ENCODE measurements at regions not wholly inside any gene's neighbourhood (a gene's known extent, or its start where the extent isn't known, plus 50 kb on each side); places are given as distances from the start of the nearest gene placed in this dataset.

DNA sequence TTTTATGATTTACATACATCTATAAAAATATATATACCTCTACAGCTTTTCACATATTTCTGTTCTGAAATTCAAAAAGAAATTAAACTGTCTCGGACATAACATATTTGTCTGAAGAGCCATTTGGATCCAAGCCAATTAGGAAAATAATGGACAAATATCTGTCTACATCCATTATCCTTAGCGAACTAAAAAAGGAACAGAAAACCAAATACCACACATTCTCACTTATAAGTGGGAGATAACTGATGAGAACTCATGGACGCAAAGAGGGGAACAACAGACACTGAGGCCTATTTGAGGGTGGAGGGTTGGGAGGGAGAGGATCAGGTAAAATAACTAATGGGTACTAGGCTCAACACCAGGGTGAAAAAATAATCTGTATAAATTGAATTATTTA is 829.4 kb upstream of the ALCAM start:
- H3K27ac ChIP-seq (ENCODE audit: low read length), result no peak overlapping the region
- no peak overlapping the region for H2AFZ ChIP-seq (ENCODE audit: low read depth, low read length)
- no peak for ATAC-seq (ENCODE audit: insufficient read depth, low read depth)
- no peaks in the 10 kb centered on the region for H3K27me3 ChIP-seq (ENCODE audit: insufficient read depth, low read length, poor library complexity)
- no peaks in the 10 kb centered on the region for H3K4me1 ChIP-seq (ENCODE audit: insufficient read depth, low read length)
- TF ChIP-seq, protein P1, sequence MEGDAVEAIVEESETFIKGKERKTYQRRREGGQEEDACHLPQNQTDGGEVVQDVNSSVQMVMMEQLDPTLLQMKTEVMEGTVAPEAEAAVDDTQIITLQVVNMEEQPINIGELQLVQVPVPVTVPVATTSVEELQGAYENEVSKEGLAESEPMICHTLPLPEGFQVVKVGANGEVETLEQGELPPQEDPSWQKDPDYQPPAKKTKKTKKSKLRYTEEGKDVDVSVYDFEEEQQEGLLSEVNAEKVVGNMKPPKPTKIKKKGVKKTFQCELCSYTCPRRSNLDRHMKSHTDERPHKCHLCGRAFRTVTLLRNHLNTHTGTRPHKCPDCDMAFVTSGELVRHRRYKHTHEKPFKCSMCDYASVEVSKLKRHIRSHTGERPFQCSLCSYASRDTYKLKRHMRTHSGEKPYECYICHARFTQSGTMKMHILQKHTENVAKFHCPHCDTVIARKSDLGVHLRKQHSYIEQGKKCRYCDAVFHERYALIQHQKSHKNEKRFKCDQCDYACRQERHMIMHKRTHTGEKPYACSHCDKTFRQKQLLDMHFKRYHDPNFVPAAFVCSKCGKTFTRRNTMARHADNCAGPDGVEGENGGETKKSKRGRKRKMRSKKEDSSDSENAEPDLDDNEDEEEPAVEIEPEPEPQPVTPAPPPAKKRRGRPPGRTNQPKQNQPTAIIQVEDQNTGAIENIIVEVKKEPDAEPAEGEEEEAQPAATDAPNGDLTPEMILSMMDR (IDR thresholded peaks at IDR 0.05; ENCODE audit: borderline replicate concordance, extremely low read depth, low read length, poor library complexity, severe bottlenecking), result no peak
- no peak for TF ChIP-seq EZH2 (IDR thresholded peaks at IDR 0.05; ENCODE audit: borderline replicate concordance, low read depth, low read length, severe bottlenecking)
- no peaks in the 10 kb centered on the region for H3K36me3 ChIP-seq (ENCODE audit: insufficient read depth, low read length)
- no peak overlapping the region for H3K9ac ChIP-seq (ENCODE audit: low read depth, low read length)
- H3K79me2 ChIP-seq (ENCODE audit: insufficient read depth, low read length), result no peaks in the 10 kb centered on the region
- no peak overlapping the region for H3K4me2 ChIP-seq (ENCODE audit: insufficient read depth, low read length)
- no peak overlapping the region for H3K4me3 ChIP-seq (ENCODE audit: low read depth in 1 of 2, low read length in 2 of 2)
- no peaks in the 10 kb centered on the region for H4K20me1 ChIP-seq (ENCODE audit: insufficient read depth, low read length)
- no peaks in the 10 kb centered on the region for H3K9me3 ChIP-seq (ENCODE audit: insufficient read depth, low read length, severe bottlenecking)
- DNase-seq, result no peak

DNA sequence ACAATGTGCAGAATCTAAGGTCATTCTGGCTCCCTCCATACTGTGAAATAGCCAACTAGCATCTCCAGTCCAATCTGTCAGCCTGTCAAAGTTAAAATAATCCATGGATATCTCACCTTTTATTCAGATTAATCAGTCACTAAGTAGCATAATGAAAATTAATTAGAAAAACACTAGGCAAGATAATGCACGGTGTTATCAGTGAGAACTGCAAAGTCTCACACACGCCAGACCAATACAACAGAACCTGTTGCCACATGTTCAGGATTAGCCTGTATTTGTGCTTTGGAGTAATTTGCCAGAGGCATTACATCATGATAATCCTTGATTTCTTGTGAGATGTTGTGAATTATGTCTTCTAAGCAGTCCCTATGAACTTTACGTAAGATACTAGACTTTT is 820.4 kb upstream of the ALCAM start:
- no peaks in the 10 kb centered on the region for H4K20me1 ChIP-seq (ENCODE audit: insufficient read depth, low read length)
- no peaks in the 10 kb centered on the region for H3K4me1 ChIP-seq (ENCODE audit: insufficient read depth, low read length)
- no peak for ATAC-seq (ENCODE audit: insufficient read depth, low read depth)
- H3K4me3 ChIP-seq (ENCODE audit: low read depth in 1 of 2, low read length in 2 of 2), result no peak overlapping the region
- H3K36me3 ChIP-seq (ENCODE audit: insufficient read depth, low read length), result no peaks in the 10 kb centered on the region
- H3K27ac ChIP-seq (ENCODE audit: low read length), result no peak overlapping the region
- H3K79me2 ChIP-seq (ENCODE audit: insufficient read depth, low read length), result no peaks in the 10 kb centered on the region
- H3K27me3 ChIP-seq (ENCODE audit: insufficient read depth, low read length, poor library complexity), result no peaks in the 10 kb centered on the region
- no peaks in the 10 kb centered on the region for H3K9me3 ChIP-seq (ENCODE audit: insufficient read depth, low read length, severe bottlenecking)
- TF ChIP-seq, protein P1 (IDR thresholded peaks at IDR 0.05; ENCODE audit: borderline replicate concordance, extremely low read depth, low read length, poor library complexity, severe bottlenecking), result no peak
- TF ChIP-seq EZH2 (IDR thresholded peaks at IDR 0.05; ENCODE audit: borderline replicate concordance, low read depth, low read length, severe bottlenecking), result no peak
- no peak overlapping the region for H2AFZ ChIP-seq (ENCODE audit: low read depth, low read length)
- no peak for DNase-seq
- H3K4me2 ChIP-seq (ENCODE audit: insufficient read depth, low read length), result no peak overlapping the region
- no peak overlapping the region for H3K9ac ChIP-seq (ENCODE audit: low read depth, low read length)

DNA sequence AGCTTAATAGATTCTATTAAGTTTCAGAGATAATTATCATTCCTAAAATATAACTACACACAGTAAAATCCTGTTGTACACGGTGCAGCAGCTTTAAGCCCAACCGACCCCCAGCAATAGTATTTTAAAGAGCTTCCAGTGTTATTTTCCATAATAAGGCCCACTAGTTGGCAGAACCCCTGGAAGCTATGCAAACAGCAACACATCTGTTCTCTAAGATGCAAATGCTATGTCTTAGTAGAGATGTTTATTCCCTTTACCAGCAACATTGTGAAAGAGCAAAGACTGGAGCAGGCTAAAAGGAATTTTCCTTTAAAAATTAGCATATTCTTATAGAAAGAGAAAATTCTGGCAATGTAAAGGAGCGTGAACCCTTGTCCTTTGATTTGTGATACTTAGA is 819.7 kb upstream of the ALCAM start:
- ATAC-seq (ENCODE audit: insufficient read depth, low read depth), result no peak
- Histone ChIP-seq H3K27me3 (ENCODE audit: insufficient read depth, low read length, poor library complexity) (no peaks in the 10 kb centered on the region), H3K4me2 (ENCODE audit: insufficient read depth, low read length) (no peak overlapping the region), H4K20me1 (ENCODE audit: insufficient read depth, low read length) (no peaks in the 10 kb centered on the region), H3K27ac (ENCODE audit: low read length) (no peak overlapping the region), H3K4me1 (ENCODE audit: insufficient read depth, low read length) (no peaks in the 10 kb centered on the region), H3K36me3 (ENCODE audit: insufficient read depth, low read length) (no peaks in the 10 kb centered on the region), H2AFZ (ENCODE audit: low read depth, low read length) (no peak overlapping the region), H3K79me2 (ENCODE audit: insufficient read depth, low read length) (no peaks in the 10 kb centered on the region), H3K4me3 (ENCODE audit: low read depth in 1 of 2, low read length in 2 of 2) (no peak overlapping the region), H3K9me3 (ENCODE audit: insufficient read depth, low read length, severe bottlenecking) (no peaks in the 10 kb centered on the region), H3K9ac (ENCODE audit: low read depth, low read length) (no peak overlapping the region)
- TF ChIP-seq, protein P1 (IDR thresholded peaks at IDR 0.05; ENCODE audit: borderline replicate concordance, extremely low read depth, low read length, poor library complexity, severe bottlenecking), result no peak
- TF ChIP-seq EZH2 (IDR thresholded peaks at IDR 0.05; ENCODE audit: borderline replicate concordance, low read depth, low read length, severe bottlenecking), result no peak
- DNase-seq, result no peak

DNA sequence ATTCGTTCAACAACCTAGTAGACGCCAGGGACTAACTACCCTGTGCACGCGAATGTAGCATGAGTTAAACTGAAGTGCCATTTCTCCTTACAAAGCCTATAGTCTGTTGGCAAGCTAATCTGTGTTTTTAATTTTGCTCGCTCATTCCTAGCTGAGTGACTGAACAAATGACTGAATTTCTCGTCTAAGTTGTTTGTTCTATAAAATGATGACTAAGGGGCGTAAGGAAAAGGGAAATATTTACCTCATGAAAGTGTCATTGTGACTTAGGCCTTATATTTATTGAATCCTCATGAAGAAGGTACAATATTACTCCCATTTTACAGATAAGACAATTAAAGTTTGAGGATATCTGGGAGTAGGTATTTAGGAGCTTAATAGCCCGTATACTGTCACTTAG is 818.3 kb upstream of the ALCAM start:
- H3K79me2 ChIP-seq (ENCODE audit: insufficient read depth, low read length), result no peaks in the 10 kb centered on the region
- no peak overlapping the region for H3K9ac ChIP-seq (ENCODE audit: low read depth, low read length)
- H3K27ac ChIP-seq (ENCODE audit: low read length), result no peak overlapping the region
- no peak for ATAC-seq (ENCODE audit: insufficient read depth, low read depth)
- H3K4me2 ChIP-seq (ENCODE audit: insufficient read depth, low read length), result no peak overlapping the region
- H2AFZ ChIP-seq (ENCODE audit: low read depth, low read length), result no peak overlapping the region
- TF ChIP-seq, protein P1 (IDR thresholded peaks at IDR 0.05; ENCODE audit: borderline replicate concordance, extremely low read depth, low read length, poor library complexity, severe bottlenecking), result no peak
- TF ChIP-seq EZH2 (IDR thresholded peaks at IDR 0.05; ENCODE audit: borderline replicate concordance, low read depth, low read length, severe bottlenecking), result no peak
- no peaks in the 10 kb centered on the region for H3K36me3 ChIP-seq (ENCODE audit: insufficient read depth, low read length)
- no peak overlapping the region for H3K4me3 ChIP-seq (ENCODE audit: low read depth in 1 of 2, low read length in 2 of 2)
- DNase-seq, result no peak
- H3K27me3 ChIP-seq (ENCODE audit: insufficient read depth, low read length, poor library complexity), result no peaks in the 10 kb centered on the region
- H4K20me1 ChIP-seq (ENCODE audit: insufficient read depth, low read length), result no peaks in the 10 kb centered on the region
- no peaks in the 10 kb centered on the region for H3K9me3 ChIP-seq (ENCODE audit: insufficient read depth, low read length, severe bottlenecking)
- H3K4me1 ChIP-seq (ENCODE audit: insufficient read depth, low read length), result no peaks in the 10 kb centered on the region
